Tibial nerve (tissue), 4 donors: ENCODE measurements at regions not wholly inside any gene's neighbourhood (a gene's known extent, or its start where the extent isn't known, plus 50 kb on each side); places are given as distances from the start of the nearest gene placed in this dataset.

ENCODE experiments used
- CTCF ChIP-seq, 5 experiments: fragments of 200-600 bp in 3 of 5; fragments of 450-650 bp in 2 of 5; sonication (generic) in 3 of 5; IDR thresholded peaks; one replicate each; pipeline ENCODE4 v1.5.1; 2016 to 2019; ENCODE audit warnings: antibody characterized with exemption in 5 of 5, mild to moderate bottlenecking in 3 of 5, moderate library complexity in 2 of 5
- EP300 ChIP-seq, 2 donors: sonication (generic); formaldehyde crosslinking; IDR thresholded peaks; one replicate each; pipeline ENCODE4 v1.6.1; 2017; ENCODE audit warnings: antibody characterized with exemption in 2 of 2, mild to moderate bottlenecking in 1 of 2
- POLR2A ChIP-seq, 2 donors: fragments of 450-650 bp; IDR thresholded peaks; one replicate each; pipeline ENCODE4 v1.6.1; 2017; ENCODE audit warnings: antibody characterized with exemption in 2 of 2, mild to moderate bottlenecking in 2 of 2, moderate library complexity in 2 of 2

GRCh38 chr5:33316773-33317172 lies 124.0 kb upstream of the TARS1 start:
- TF ChIP-seq CTCF (IDR thresholded peaks at IDR 0.05) (no peak), POLR2A (IDR thresholded peaks at IDR 0.05) (no peak), EP300 (IDR thresholded peaks at IDR 0.05) (no peak)
